ENCODE measurements at regions not wholly inside any gene's neighbourhood (a gene's known extent, or its start where the extent isn't known, plus 50 kb on each side); places are given as distances from the start of the nearest gene placed in this dataset.
"Not testable (repeated sequence)": the region's sequence is repeated elsewhere in the genome, so short reads cannot be mapped to it uniquely, and the experiment has no call there.

- H3K79me2 ChIP-seq (ENCODE audit: control insufficient read depth, insufficient read depth, low read length, unreplicated experiment) = no peaks in the 10 kb centered on the region
- no peak overlapping the region for H2AFZ ChIP-seq (ENCODE audit: low read length, unreplicated experiment)
- H3K4me1 ChIP-seq (ENCODE audit: control insufficient read depth, insufficient read depth, low read length, unreplicated experiment) = no peaks in the 10 kb centered on the region
- no peaks in the 10 kb centered on the region for H3K36me3 ChIP-seq (ENCODE audit: insufficient read depth, low read length)
- no peaks in the 10 kb centered on the region for H3K27me3 ChIP-seq (ENCODE audit: insufficient read depth, low read length)
- no peak overlapping the region for H3K27ac ChIP-seq (ENCODE audit: low read depth, low read length)
- no peak overlapping the region for H3K4me3 ChIP-seq (ENCODE audit: low read depth, low read length)
Measured at GRCh38 chr1:30225357-30225756, 498.0 kb downstream of the MATN1 start.

GRCh38 chr1:30219675-30220074, 503.7 kb downstream of the MATN1 start:
- no peaks in the 10 kb centered on the region for H3K79me2 ChIP-seq (ENCODE audit: control insufficient read depth, insufficient read depth, low read length, unreplicated experiment)
- no peaks in the 10 kb centered on the region for H3K27me3 ChIP-seq (ENCODE audit: insufficient read depth, low read length)
- H3K4me3 ChIP-seq (ENCODE audit: low read depth, low read length) = no peak overlapping the region

GRCh38 chr1:30218438-30218837, 504.9 kb downstream of the MATN1 start:
- Histone ChIP-seq H3K27ac (ENCODE audit: low read depth, low read length) (no peak overlapping the region), H3K4me3 (ENCODE audit: low read depth, low read length) (no peak overlapping the region), H3K36me3 (ENCODE audit: insufficient read depth, low read length) (no peaks in the 10 kb centered on the region), H3K79me2 (ENCODE audit: control insufficient read depth, insufficient read depth, low read length, unreplicated experiment) (no peaks in the 10 kb centered on the region), H2AFZ (ENCODE audit: low read length, unreplicated experiment) (no peak overlapping the region), H3K4me1 (ENCODE audit: control insufficient read depth, insufficient read depth, low read length, unreplicated experiment) (no peaks in the 10 kb centered on the region), H3K27me3 (ENCODE audit: insufficient read depth, low read length) (no peaks in the 10 kb centered on the region)

More at GRCh38 chr1:30219675-30220074, 503.7 kb downstream of the MATN1 start:
- Histone ChIP-seq H3K36me3 (ENCODE audit: insufficient read depth, low read length) (no peaks in the 10 kb centered on the region), H3K27ac (ENCODE audit: low read depth, low read length) (no peak overlapping the region), H2AFZ (ENCODE audit: low read length, unreplicated experiment) (no peak overlapping the region), H3K4me1 (ENCODE audit: control insufficient read depth, insufficient read depth, low read length, unreplicated experiment) (no peaks in the 10 kb centered on the region)

- H2AFZ ChIP-seq (ENCODE audit: low read length, unreplicated experiment) = no peak overlapping the region
- no peaks in the 10 kb centered on the region for H3K36me3 ChIP-seq (ENCODE audit: insufficient read depth, low read length)
- no peak overlapping the region for H3K4me3 ChIP-seq (ENCODE audit: low read depth, low read length)
- no peak overlapping the region for H3K27ac ChIP-seq (ENCODE audit: low read depth, low read length)
- no peaks in the 10 kb centered on the region for H3K27me3 ChIP-seq (ENCODE audit: insufficient read depth, low read length)
- H3K79me2 ChIP-seq (ENCODE audit: control insufficient read depth, insufficient read depth, low read length, unreplicated experiment) = no peaks in the 10 kb centered on the region
- no peaks in the 10 kb centered on the region for H3K4me1 ChIP-seq (ENCODE audit: control insufficient read depth, insufficient read depth, low read length, unreplicated experiment)
Measured at GRCh38 chr1:30216602-30217001, 506.8 kb downstream of the MATN1 start.

- H3K27me3 ChIP-seq (ENCODE audit: insufficient read depth, low read length) = no peaks in the 10 kb centered on the region
- no peak overlapping the region for H3K4me3 ChIP-seq (ENCODE audit: low read depth, low read length)
- no peak overlapping the region for H3K27ac ChIP-seq (ENCODE audit: low read depth, low read length)
- H2AFZ ChIP-seq (ENCODE audit: low read length, unreplicated experiment) = no peak overlapping the region
- no peaks in the 10 kb centered on the region for H3K4me1 ChIP-seq (ENCODE audit: control insufficient read depth, insufficient read depth, low read length, unreplicated experiment)
- H3K36me3 ChIP-seq (ENCODE audit: insufficient read depth, low read length) = no peaks in the 10 kb centered on the region
- H3K79me2 ChIP-seq (ENCODE audit: control insufficient read depth, insufficient read depth, low read length, unreplicated experiment) = no peaks in the 10 kb centered on the region
Measured at GRCh38 chr1:30213936-30214335, 509.4 kb downstream of the MATN1 start.

- not testable (repeated sequence) for H3K27ac ChIP-seq (ENCODE audit: low read depth, low read length); H2AFZ ChIP-seq (ENCODE audit: low read length, unreplicated experiment); H3K4me1 ChIP-seq (ENCODE audit: control insufficient read depth, insufficient read depth, low read length, unreplicated experiment); H3K36me3 ChIP-seq (ENCODE audit: insufficient read depth, low read length); H3K79me2 ChIP-seq (ENCODE audit: control insufficient read depth, insufficient read depth, low read length, unreplicated experiment); H3K27me3 ChIP-seq (ENCODE audit: insufficient read depth, low read length); H3K4me3 ChIP-seq (ENCODE audit: low read depth, low read length)
Measured at GRCh38 chr1:30207962-30208361, 515.4 kb downstream of the MATN1 start.

GRCh38 chr1:30206631-30207030, 516.8 kb downstream of the MATN1 start:
- H2AFZ ChIP-seq (ENCODE audit: low read length, unreplicated experiment); H3K27ac ChIP-seq (ENCODE audit: low read depth, low read length); H3K4me3 ChIP-seq (ENCODE audit: low read depth, low read length); H3K36me3 ChIP-seq (ENCODE audit: insufficient read depth, low read length); H3K27me3 ChIP-seq (ENCODE audit: insufficient read depth, low read length); H3K79me2 ChIP-seq (ENCODE audit: control insufficient read depth, insufficient read depth, low read length, unreplicated experiment); H3K4me1 ChIP-seq (ENCODE audit: control insufficient read depth, insufficient read depth, low read length, unreplicated experiment): not testable (repeated sequence)

- not testable (repeated sequence) for H3K36me3 ChIP-seq (ENCODE audit: insufficient read depth, low read length); H3K4me3 ChIP-seq (ENCODE audit: low read depth, low read length); H3K27ac ChIP-seq (ENCODE audit: low read depth, low read length); H3K27me3 ChIP-seq (ENCODE audit: insufficient read depth, low read length); H2AFZ ChIP-seq (ENCODE audit: low read length, unreplicated experiment); H3K79me2 ChIP-seq (ENCODE audit: control insufficient read depth, insufficient read depth, low read length, unreplicated experiment); H3K4me1 ChIP-seq (ENCODE audit: control insufficient read depth, insufficient read depth, low read length, unreplicated experiment)
Measured at GRCh38 chr1:30204916-30205315, 518.5 kb downstream of the MATN1 start.

GRCh38 chr1:30201015-30201414, 522.4 kb downstream of the MATN1 start:
- H3K36me3 ChIP-seq (ENCODE audit: insufficient read depth, low read length) = no peaks in the 10 kb centered on the region
- H3K27me3 ChIP-seq (ENCODE audit: insufficient read depth, low read length) = no peaks in the 10 kb centered on the region
- no peak overlapping the region for H3K27ac ChIP-seq (ENCODE audit: low read depth, low read length)
- H3K4me3 ChIP-seq (ENCODE audit: low read depth, low read length) = no peak overlapping the region
- no peak overlapping the region for H2AFZ ChIP-seq (ENCODE audit: low read length, unreplicated experiment)
- H3K4me1 ChIP-seq (ENCODE audit: control insufficient read depth, insufficient read depth, low read length, unreplicated experiment) = no peaks in the 10 kb centered on the region
- no peaks in the 10 kb centered on the region for H3K79me2 ChIP-seq (ENCODE audit: control insufficient read depth, insufficient read depth, low read length, unreplicated experiment)

GRCh38 chr1:30200161-30200560, 523.2 kb downstream of the MATN1 start:
- no peaks in the 10 kb centered on the region for H3K4me1 ChIP-seq (ENCODE audit: control insufficient read depth, insufficient read depth, low read length, unreplicated experiment)
- H3K27ac ChIP-seq (ENCODE audit: low read depth, low read length) = no peak overlapping the region
- H2AFZ ChIP-seq (ENCODE audit: low read length, unreplicated experiment) = no peak overlapping the region
- no peaks in the 10 kb centered on the region for H3K36me3 ChIP-seq (ENCODE audit: insufficient read depth, low read length)
- no peaks in the 10 kb centered on the region for H3K79me2 ChIP-seq (ENCODE audit: control insufficient read depth, insufficient read depth, low read length, unreplicated experiment)
- H3K27me3 ChIP-seq (ENCODE audit: insufficient read depth, low read length) = no peaks in the 10 kb centered on the region
- H3K4me3 ChIP-seq (ENCODE audit: low read depth, low read length) = no peak overlapping the region

GRCh38 chr1:30199563-30199962, 523.8 kb downstream of the MATN1 start:
- H3K4me3 ChIP-seq (ENCODE audit: low read depth, low read length) = no peak overlapping the region
- H3K27ac ChIP-seq (ENCODE audit: low read depth, low read length) = no peak overlapping the region
- H3K27me3 ChIP-seq (ENCODE audit: insufficient read depth, low read length) = no peaks in the 10 kb centered on the region
- H3K36me3 ChIP-seq (ENCODE audit: insufficient read depth, low read length) = no peaks in the 10 kb centered on the region
- H3K79me2 ChIP-seq (ENCODE audit: control insufficient read depth, insufficient read depth, low read length, unreplicated experiment) = no peaks in the 10 kb centered on the region
- no peaks in the 10 kb centered on the region for H3K4me1 ChIP-seq (ENCODE audit: control insufficient read depth, insufficient read depth, low read length, unreplicated experiment)
- no peak overlapping the region for H2AFZ ChIP-seq (ENCODE audit: low read length, unreplicated experiment)

Measured in ACC112 (cell line).